GM18868 (cell line): ENCODE measurements at regions not wholly inside any gene's neighbourhood (a gene's known extent, or its start where the extent isn't known, plus 50 kb on each side); places are given as distances from the start of the nearest gene placed in this dataset.
"Not testable (repeated sequence)": the region's sequence is repeated elsewhere in the genome, so short reads cannot be mapped to it uniquely, and the experiment has no call there.

Experiments
- ATAC-seq: cut with Tn5 transposase; IDR thresholded peaks from one replicate; pipeline ENCODE4 v1.9.1; 2021; ENCODE audit warnings: mild to moderate bottlenecking, moderate library complexity; ENCODE audit not compliant: unreplicated experiment

- peak; percentile 49 for ATAC-seq
These were observed 84.8 kb upstream of the BMP2K start for GRCh38 chr4:78691334-78691754.

- ATAC-seq = peak; percentile 87
These were observed 84.0 kb upstream of the BMP2K start for GRCh38 chr4:78691971-78692821.

GRCh38 chr4:78692822-78693170 lies 83.4 kb upstream of the BMP2K start:
- no peak for ATAC-seq

- no peak for ATAC-seq
These were observed 82.2 kb upstream of the BMP2K start for GRCh38 chr4:78693777-78694456.

- no peak for ATAC-seq
These were observed 81.7 kb upstream of the BMP2K start for GRCh38 chr4:78694457-78694787.

GRCh38 chr4:78695910-78696309 lies 80.2 kb upstream of the BMP2K start:
- ATAC-seq = no peak

- ATAC-seq = no peak
These were observed 73.1 kb upstream of the BMP2K start for GRCh38 chr4:78703079-78703478.

- no peak for ATAC-seq
These were observed 71.8 kb upstream of the BMP2K start for GRCh38 chr4:78704317-78704716.

- ATAC-seq = no peak
These were observed 71.0 kb upstream of the BMP2K start for GRCh38 chr4:78704981-78705683.

- ATAC-seq = no peak
These were observed 69.8 kb upstream of the BMP2K start for GRCh38 chr4:78706302-78706701.

GRCh38 chr4:78707268-78707667 lies 68.9 kb upstream of the BMP2K start:
- ATAC-seq = peak; percentile 46

GRCh38 chr4:78707793-78708192 lies 68.4 kb upstream of the BMP2K start:
- ATAC-seq = peak; percentile 62

GRCh38 chr4:78710536-78710935 lies 65.6 kb upstream of the BMP2K start:
- no peak for ATAC-seq

GRCh38 chr4:78711676-78712075 lies 64.5 kb upstream of the BMP2K start:
- ATAC-seq = no peak

GRCh38 chr4:78714598-78714997 lies 61.6 kb upstream of the BMP2K start:
- ATAC-seq = not testable (repeated sequence)

- ATAC-seq = not testable (repeated sequence)
These were observed 60.8 kb upstream of the BMP2K start for GRCh38 chr4:78715372-78715771.

GRCh38 chr4:78717712-78718111 lies 58.4 kb upstream of the BMP2K start:
- ATAC-seq = not testable (repeated sequence)

- no peak for ATAC-seq
These were observed 55.9 kb upstream of the BMP2K start for GRCh38 chr4:78720204-78720603.

- ATAC-seq = peak; percentile 94
These were observed 55.0 kb upstream of the BMP2K start for GRCh38 chr4:78720994-78721677.

GRCh38 chr4:78721747-78722146 lies 54.4 kb upstream of the BMP2K start:
- ATAC-seq = no peak

GRCh38 chr4:78722320-78722719 lies 53.8 kb upstream of the BMP2K start:
- ATAC-seq = no peak
